ENCODE measurements at regions not wholly inside any gene's neighbourhood (a gene's known extent, or its start where the extent isn't known, plus 50 kb on each side); places are given as distances from the start of the nearest gene placed in this dataset.

- Histone ChIP-seq H3K4me3 (ENCODE audit: low read length) (no peak overlapping the region), H3K79me2 (ENCODE audit: low read length) (no peaks in the 10 kb centered on the region), H3K9me2 (replicated peaks; ENCODE audit: low read length) (no peaks in the 10 kb centered on the region), H3K9ac (ENCODE audit: low read length) (no peak overlapping the region), H3K4me1 (ENCODE audit: insufficient read depth, low read length) (no peaks in the 10 kb centered on the region), H3K27ac (ENCODE audit: low read length) (no peak overlapping the region), H2AFZ (ENCODE audit: low read length) (no peak overlapping the region), H3K9me3 (ENCODE audit: low read length) (no peaks in the 10 kb centered on the region), H4K20me1 (ENCODE audit: low read length) (no peaks in the 10 kb centered on the region), H3K36me3 (ENCODE audit: low read depth, low read length) (no peaks in the 10 kb centered on the region), H3K4me2 (ENCODE audit: low read length) (no peak overlapping the region), H3F3A (ENCODE audit: low read length, unreplicated experiment) (no peaks in the 10 kb centered on the region), H3K27me3 (ENCODE audit: low read length) (no peaks in the 10 kb centered on the region; the same call in 1 of the 2 replicates)
- no TSS peak for BruUV-seq (replicated peaks)
- ATAC-seq: no peak
- DNase-seq: no peak
- CTCF ChIA-PET: no interaction called here
- no peak for TF ChIP-seq EZH2phosphoT487 (IDR thresholded peaks at IDR 0.05; ENCODE audit: borderline replicate concordance, low read length)
- TF ChIP-seq EZH2 (IDR thresholded peaks at IDR 0.05; ENCODE audit: low read length, unreplicated experiment): no peak
- no peak for TF ChIP-seq CTCF (conservative IDR thresholded peaks at IDR 0.05; ENCODE audit: low read depth, low read length)
- intact Hi-C loops (cut with micrococcal nuclease): no loop called here
- POLR2A ChIA-PET (ENCODE audit: unreplicated experiment): no interaction called here
Measured at GRCh38 chrX:42276982-42277690, 353.8 kb upstream of the CASK start.

- CTCF ChIA-PET: no interaction called here
- POLR2A ChIA-PET (ENCODE audit: unreplicated experiment): no interaction called here
- H3K27ac ChIP-seq (ENCODE audit: low read length): no peak overlapping the region
- H3K4me3 ChIP-seq (ENCODE audit: low read length): no peak overlapping the region
- no peaks in the 10 kb centered on the region for H3K79me2 ChIP-seq (ENCODE audit: low read length)
- no peaks in the 10 kb centered on the region for H3F3A ChIP-seq (ENCODE audit: low read length, unreplicated experiment)
- ATAC-seq: no peak
- H3K36me3 ChIP-seq (ENCODE audit: low read depth, low read length): no peaks in the 10 kb centered on the region
- no peaks in the 10 kb centered on the region for H3K4me1 ChIP-seq (ENCODE audit: insufficient read depth, low read length)
- no peak overlapping the region for H3K9ac ChIP-seq (ENCODE audit: low read length)
- H2AFZ ChIP-seq (ENCODE audit: low read length): no peak overlapping the region
- intact Hi-C loops (cut with micrococcal nuclease): no loop called here
- no peaks in the 10 kb centered on the region for H4K20me1 ChIP-seq (ENCODE audit: low read length)
- DNase-seq: no peak
- TF ChIP-seq EZH2 (IDR thresholded peaks at IDR 0.05; ENCODE audit: low read length, unreplicated experiment): no peak
- BruUV-seq (replicated peaks): no TSS peak
- no peaks in the 10 kb centered on the region; the same call in 1 of the 2 replicates for H3K27me3 ChIP-seq (ENCODE audit: low read length)
- H3K9me2 ChIP-seq (replicated peaks; ENCODE audit: low read length): no peaks in the 10 kb centered on the region
- H3K4me2 ChIP-seq (ENCODE audit: low read length): no peak overlapping the region
- H3K9me3 ChIP-seq (ENCODE audit: low read length): no peaks in the 10 kb centered on the region
Measured at GRCh38 chrX:42274151-42274550, 350.8 kb upstream of the CASK start.

- H3K9me2 ChIP-seq (replicated peaks; ENCODE audit: low read length): no peaks in the 10 kb centered on the region
- H3K36me3 ChIP-seq (ENCODE audit: low read depth, low read length): no peaks in the 10 kb centered on the region
- H4K20me1 ChIP-seq (ENCODE audit: low read length): no peaks in the 10 kb centered on the region
- no peak overlapping the region for H3K4me2 ChIP-seq (ENCODE audit: low read length)
- no peaks in the 10 kb centered on the region for H3K9me3 ChIP-seq (ENCODE audit: low read length)
- H3F3A ChIP-seq (ENCODE audit: low read length, unreplicated experiment): no peaks in the 10 kb centered on the region
- DNase-seq (no peak), ATAC-seq (no peak)
- H3K27me3 ChIP-seq (ENCODE audit: low read length): peaks cover under 1% of the 10 kb centered on the region; the same call in 1 of the 2 replicates
- ChIA-PET POLR2A (ENCODE audit: unreplicated experiment) (no interaction called here), CTCF (no interaction called here)
- BruUV-seq (replicated peaks): no TSS peak
- H3K79me2 ChIP-seq (ENCODE audit: low read length): no peaks in the 10 kb centered on the region
- H3K4me3 ChIP-seq (ENCODE audit: low read length): no peak overlapping the region
- H3K4me1 ChIP-seq (ENCODE audit: insufficient read depth, low read length): no peaks in the 10 kb centered on the region
- no peak overlapping the region for H3K9ac ChIP-seq (ENCODE audit: low read length)
- no peak overlapping the region for H2AFZ ChIP-seq (ENCODE audit: low read length)
- no peak overlapping the region for H3K27ac ChIP-seq (ENCODE audit: low read length)
- TF ChIP-seq EZH2phosphoT487 (IDR thresholded peaks at IDR 0.05; ENCODE audit: borderline replicate concordance, low read length) (no peak), CTCF (conservative IDR thresholded peaks at IDR 0.05; ENCODE audit: low read depth, low read length) (no peak), EZH2 (IDR thresholded peaks at IDR 0.05; ENCODE audit: low read length, unreplicated experiment) (no peak)
- intact Hi-C loops (cut with micrococcal nuclease): no loop called here
Measured at GRCh38 chrX:42273387-42273786, 350.0 kb upstream of the CASK start.

Measured in PC-3 (cell line).